ENCODE measurements at regions not wholly inside any gene's neighbourhood (a gene's known extent, or its start where the extent isn't known, plus 50 kb on each side); places are given as distances from the start of the nearest gene placed in this dataset.

DNA sequence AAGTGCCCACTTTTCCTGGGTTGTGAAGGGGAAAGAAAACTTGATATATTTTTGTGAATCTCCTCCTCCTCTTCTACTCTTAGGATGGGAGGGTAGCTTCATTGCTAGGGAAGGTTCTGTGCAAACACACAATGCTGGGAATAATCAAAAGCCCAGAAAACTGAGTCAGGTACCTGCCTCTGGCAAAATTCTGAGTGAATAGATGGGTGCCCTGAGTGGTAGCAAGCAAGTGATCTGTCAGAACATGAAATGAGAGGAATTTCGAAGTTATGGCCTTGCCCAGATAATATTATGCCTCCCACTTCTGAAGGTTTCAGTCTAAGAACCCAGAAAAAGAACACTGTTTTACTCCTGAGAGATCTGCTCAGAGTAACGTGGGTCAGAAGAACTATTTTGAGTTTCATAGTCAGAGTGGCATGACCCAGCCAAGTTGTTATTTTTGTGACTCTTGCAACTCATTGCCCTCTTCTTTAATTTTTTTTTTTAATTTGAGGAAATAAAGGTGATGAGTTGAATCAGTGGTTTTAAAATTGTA, 158.3 kb downstream of the BMP2 start:
- H3K27me3 Mint-ChIP-seq (ENCODE audit: insufficient read depth) = no peaks in the 10 kb centered on the region
- no peaks in the 10 kb centered on the region for H3K4me1 Mint-ChIP-seq (ENCODE audit: low read depth)
- H3K9me3 Mint-ChIP-seq = peaks cover 54% of the 10 kb centered on the region
- peaks cover 7% of the 10 kb centered on the region; the same call in 1 of the 2 replicates for H3K36me3 Mint-ChIP-seq (ENCODE audit: low read depth)
- no peak overlapping the region for H3K4me3 Mint-ChIP-seq
- TF ChIP-seq, protein P1, sequence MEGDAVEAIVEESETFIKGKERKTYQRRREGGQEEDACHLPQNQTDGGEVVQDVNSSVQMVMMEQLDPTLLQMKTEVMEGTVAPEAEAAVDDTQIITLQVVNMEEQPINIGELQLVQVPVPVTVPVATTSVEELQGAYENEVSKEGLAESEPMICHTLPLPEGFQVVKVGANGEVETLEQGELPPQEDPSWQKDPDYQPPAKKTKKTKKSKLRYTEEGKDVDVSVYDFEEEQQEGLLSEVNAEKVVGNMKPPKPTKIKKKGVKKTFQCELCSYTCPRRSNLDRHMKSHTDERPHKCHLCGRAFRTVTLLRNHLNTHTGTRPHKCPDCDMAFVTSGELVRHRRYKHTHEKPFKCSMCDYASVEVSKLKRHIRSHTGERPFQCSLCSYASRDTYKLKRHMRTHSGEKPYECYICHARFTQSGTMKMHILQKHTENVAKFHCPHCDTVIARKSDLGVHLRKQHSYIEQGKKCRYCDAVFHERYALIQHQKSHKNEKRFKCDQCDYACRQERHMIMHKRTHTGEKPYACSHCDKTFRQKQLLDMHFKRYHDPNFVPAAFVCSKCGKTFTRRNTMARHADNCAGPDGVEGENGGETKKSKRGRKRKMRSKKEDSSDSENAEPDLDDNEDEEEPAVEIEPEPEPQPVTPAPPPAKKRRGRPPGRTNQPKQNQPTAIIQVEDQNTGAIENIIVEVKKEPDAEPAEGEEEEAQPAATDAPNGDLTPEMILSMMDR (IDR thresholded peaks at IDR 0.05) = no peak
- no peak for DNase-seq
- no peak overlapping the region for H3K27ac Mint-ChIP-seq

DNA sequence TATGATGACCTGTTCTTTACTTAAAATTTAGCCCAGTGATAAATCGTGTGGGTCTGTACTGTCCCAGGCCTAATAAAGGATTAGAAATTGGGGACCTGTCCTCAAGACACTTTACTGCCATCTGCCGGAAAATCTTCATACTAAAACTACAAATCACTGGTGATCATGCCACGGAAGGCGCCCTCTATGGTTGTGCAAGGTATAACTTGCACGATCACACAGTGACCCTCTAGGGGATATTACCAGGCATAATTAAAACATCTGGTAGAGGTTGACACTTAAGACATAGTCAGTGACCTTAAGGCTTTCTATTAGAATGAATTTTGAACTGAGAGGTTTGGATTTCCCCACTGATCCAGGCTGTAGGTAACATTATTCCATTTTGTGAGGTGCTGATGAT, 172.6 kb downstream of the BMP2 start:
- DNase-seq = no peak
- Mint-ChIP-seq H3K9me3 (peaks cover 44% of the 10 kb centered on the region), H3K4me3 (no peak overlapping the region), H3K4me1 (ENCODE audit: low read depth) (no peaks in the 10 kb centered on the region), H3K36me3 (ENCODE audit: low read depth) (no peaks in the 10 kb centered on the region), H3K27ac (no peak overlapping the region), H3K27me3 (ENCODE audit: insufficient read depth) (no peaks in the 10 kb centered on the region)
- TF ChIP-seq, protein P1 (IDR thresholded peaks at IDR 0.05) = no peak

DNA sequence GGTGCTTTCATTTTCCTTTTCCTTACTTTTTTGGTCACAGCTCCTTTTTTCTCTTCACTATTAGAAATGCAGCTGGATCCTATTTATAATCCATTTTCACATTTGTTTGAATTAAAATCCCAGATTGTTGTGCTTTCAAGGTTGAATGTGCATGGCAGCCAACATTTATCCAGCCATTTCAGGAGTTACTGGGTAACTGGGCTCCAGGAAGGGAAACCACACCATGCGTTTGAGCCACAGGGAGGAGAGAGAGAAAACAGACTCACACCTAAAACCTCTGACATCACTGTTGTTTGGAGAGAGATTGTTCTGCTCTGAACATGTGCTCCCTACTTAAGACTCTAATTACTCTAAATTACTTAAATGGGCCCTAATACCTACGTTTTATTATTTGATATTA, 173.4 kb downstream of the BMP2 start:
- no peak for DNase-seq
- H3K4me1 Mint-ChIP-seq (ENCODE audit: low read depth) = no peaks in the 10 kb centered on the region
- TF ChIP-seq, protein P1 (IDR thresholded peaks at IDR 0.05) = no peak
- no peak overlapping the region for H3K27ac Mint-ChIP-seq
- peaks cover 46% of the 10 kb centered on the region for H3K9me3 Mint-ChIP-seq
- no peaks in the 10 kb centered on the region for H3K27me3 Mint-ChIP-seq (ENCODE audit: insufficient read depth)
- no peaks in the 10 kb centered on the region for H3K36me3 Mint-ChIP-seq (ENCODE audit: low read depth)
- H3K4me3 Mint-ChIP-seq = no peak overlapping the region

DNA sequence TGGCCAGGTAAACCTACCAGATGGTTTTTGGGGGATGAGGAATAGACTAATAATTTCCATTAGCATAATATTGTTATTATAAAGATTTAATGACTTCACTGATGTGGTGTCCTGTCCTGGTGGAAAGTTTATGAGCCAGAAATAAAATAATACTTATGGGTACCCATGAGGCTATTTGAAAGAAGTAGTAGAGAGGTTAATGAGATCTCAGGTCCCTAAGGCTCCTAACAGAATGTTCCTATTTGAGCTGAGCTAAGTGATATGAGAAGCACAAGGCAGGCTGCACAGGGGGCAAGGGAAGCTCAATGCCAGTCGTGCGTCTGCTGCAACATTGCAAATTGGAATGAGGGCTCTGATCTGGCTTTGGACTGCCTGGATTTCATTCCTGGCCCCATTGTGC, 174.1 kb downstream of the BMP2 start:
- no peak overlapping the region for H3K4me3 Mint-ChIP-seq
- H3K36me3 Mint-ChIP-seq (ENCODE audit: low read depth) = no peaks in the 10 kb centered on the region

DNA sequence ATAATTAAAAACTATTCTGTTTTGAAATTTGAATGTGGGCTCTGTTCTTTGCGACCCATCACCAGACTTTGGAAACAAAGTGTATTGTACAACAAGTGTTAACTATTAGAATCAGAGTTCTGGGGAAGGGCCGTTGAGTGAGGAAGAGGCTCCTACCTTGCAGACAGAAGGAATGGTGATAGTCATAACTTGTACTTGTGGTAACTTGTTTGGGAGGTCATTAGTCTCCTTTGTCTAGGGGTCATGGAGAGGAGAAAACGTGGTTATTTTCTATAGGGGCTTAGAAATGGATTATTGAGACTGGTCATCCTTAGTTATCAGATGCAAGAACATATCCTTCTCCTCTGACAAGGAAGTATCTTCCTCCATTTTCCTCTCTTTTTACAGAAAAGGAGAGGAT, 174.8 kb downstream of the BMP2 start:
- no peak overlapping the region for H3K27ac Mint-ChIP-seq
- no peak for DNase-seq
- TF ChIP-seq, protein P1 (IDR thresholded peaks at IDR 0.05) = no peak
- no peaks in the 10 kb centered on the region for H3K27me3 Mint-ChIP-seq (ENCODE audit: insufficient read depth)
- H3K9me3 Mint-ChIP-seq = peaks cover 45% of the 10 kb centered on the region
- no peaks in the 10 kb centered on the region for H3K4me1 Mint-ChIP-seq (ENCODE audit: low read depth)
- H3K4me3 Mint-ChIP-seq = no peak overlapping the region
- no peaks in the 10 kb centered on the region for H3K36me3 Mint-ChIP-seq (ENCODE audit: low read depth)

More for the DNA sequence above, 174.1 kb downstream of the BMP2 start:
- no peak for DNase-seq
- TF ChIP-seq, protein P1 (IDR thresholded peaks at IDR 0.05) = no peak
- H3K9me3 Mint-ChIP-seq = peaks cover 51% of the 10 kb centered on the region
- no peaks in the 10 kb centered on the region for H3K27me3 Mint-ChIP-seq (ENCODE audit: insufficient read depth)
- H3K4me1 Mint-ChIP-seq (ENCODE audit: low read depth) = no peaks in the 10 kb centered on the region
- H3K27ac Mint-ChIP-seq = no peak overlapping the region

DNA sequence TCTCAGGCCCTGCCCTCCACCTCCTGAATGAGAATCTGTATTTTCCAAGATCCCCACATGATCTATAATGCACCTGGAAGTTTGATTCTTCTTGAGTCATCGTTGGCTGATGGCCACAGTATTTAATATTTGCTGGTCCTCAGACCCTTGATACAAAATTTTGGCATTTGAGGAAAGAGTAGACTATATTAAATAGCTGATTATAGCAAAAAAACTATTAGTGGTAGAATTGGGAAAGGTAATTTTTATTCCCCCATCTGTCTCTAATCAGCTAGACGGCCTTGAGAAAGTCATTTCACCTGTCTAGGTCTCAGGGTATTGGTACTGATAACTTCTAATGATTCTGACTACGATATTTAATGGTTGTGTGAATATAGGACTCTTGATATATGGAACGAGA, 176.8 kb downstream of the BMP2 start:
- TF ChIP-seq, protein P1 (IDR thresholded peaks at IDR 0.05) = no peak
- peaks cover 39% of the 10 kb centered on the region for H3K9me3 Mint-ChIP-seq
- no peaks in the 10 kb centered on the region for H3K27me3 Mint-ChIP-seq (ENCODE audit: insufficient read depth)
- H3K4me1 Mint-ChIP-seq (ENCODE audit: low read depth) = no peaks in the 10 kb centered on the region
- no peaks in the 10 kb centered on the region for H3K36me3 Mint-ChIP-seq (ENCODE audit: low read depth)
- no peak for DNase-seq
- no peak overlapping the region for H3K27ac Mint-ChIP-seq
- no peak overlapping the region for H3K4me3 Mint-ChIP-seq

All from HFFc6 (cell line).